Sigmoid colon (tissue), 4 donors: ENCODE measurements at regions not wholly inside any gene's neighbourhood (a gene's known extent, or its start where the extent isn't known, plus 50 kb on each side); places are given as distances from the start of the nearest gene placed in this dataset.

Source experiments
- EP300 ChIP-seq, 4 donors: sonication (generic); formaldehyde crosslinking; IDR thresholded peaks; one replicate each; pipeline ENCODE4 v1.6.1; 2017; ENCODE audit warnings: antibody characterized with exemption in 4 of 4
- POLR2A ChIP-seq, 2 donors: fragments of 450-650 bp; IDR thresholded peaks; one replicate each; pipeline ENCODE4 v1.6.1; 2016; ENCODE audit warnings: antibody characterized with exemption in 2 of 2, mild to moderate bottlenecking in 2 of 2, moderate library complexity in 2 of 2
- TF ChIP-seq, protein P1 (sequence below), 4 experiments: fragments of 450-650 bp in 3 of 4; fragments of 200-600 bp in 1 of 4; IDR thresholded peaks; one replicate each; pipeline ENCODE4 v1.5.1; 2016 to 2019; ENCODE audit warnings: antibody characterized with exemption in 4 of 4, mild to moderate bottlenecking in 3 of 4, moderate library complexity in 2 of 4

DNA sequence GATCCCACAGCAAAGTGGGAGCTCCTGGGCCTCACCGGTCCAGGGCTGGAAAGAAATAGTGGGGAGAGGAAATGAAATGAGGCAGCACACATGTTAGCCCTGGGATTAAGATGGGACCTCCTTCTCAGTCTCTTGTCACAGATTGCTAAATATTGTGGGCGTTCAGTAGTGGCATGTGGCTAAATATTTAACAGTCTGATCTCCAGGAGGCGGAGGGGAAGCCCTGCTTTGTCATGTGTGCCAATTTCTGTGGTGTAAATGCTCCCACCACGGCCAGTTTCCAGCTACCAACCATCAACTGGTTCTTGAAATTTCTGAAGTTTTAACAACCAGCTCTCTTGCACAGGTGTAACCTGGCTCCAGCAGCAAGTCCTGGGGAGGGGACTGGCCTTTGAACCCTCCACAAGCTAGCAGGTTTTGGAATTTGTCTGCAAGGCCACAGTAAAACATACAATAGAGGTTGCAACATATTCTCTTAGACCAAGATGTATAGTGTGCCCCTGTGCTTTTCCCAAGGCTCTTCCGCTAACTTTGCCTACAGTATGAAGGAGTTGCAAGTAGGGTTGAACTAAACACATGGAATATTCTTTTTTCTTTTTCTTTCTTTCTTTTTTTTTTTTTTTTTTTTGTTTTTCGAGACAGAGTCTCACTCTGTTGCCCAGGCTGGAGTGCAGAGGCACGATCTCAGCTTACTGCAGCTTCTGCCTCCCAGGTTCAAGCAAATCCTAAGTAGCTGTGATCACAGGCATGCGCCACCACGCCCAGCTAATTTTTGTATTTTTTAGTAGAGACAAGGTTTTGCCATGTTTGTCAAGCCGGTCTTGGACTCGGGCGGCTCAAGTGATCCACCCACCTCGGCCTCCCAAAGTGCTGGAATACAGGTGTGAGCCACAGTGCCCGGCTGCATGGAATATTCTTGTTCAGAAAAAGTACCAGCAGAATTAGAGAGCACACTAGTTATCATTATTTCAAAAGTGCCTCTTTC is 103.1 kb upstream of the PCBD1 start:
- TF ChIP-seq EP300 (IDR thresholded peaks at IDR 0.05) (no peak), POLR2A (IDR thresholded peaks at IDR 0.05) (no peak)
- TF ChIP-seq, protein P1, sequence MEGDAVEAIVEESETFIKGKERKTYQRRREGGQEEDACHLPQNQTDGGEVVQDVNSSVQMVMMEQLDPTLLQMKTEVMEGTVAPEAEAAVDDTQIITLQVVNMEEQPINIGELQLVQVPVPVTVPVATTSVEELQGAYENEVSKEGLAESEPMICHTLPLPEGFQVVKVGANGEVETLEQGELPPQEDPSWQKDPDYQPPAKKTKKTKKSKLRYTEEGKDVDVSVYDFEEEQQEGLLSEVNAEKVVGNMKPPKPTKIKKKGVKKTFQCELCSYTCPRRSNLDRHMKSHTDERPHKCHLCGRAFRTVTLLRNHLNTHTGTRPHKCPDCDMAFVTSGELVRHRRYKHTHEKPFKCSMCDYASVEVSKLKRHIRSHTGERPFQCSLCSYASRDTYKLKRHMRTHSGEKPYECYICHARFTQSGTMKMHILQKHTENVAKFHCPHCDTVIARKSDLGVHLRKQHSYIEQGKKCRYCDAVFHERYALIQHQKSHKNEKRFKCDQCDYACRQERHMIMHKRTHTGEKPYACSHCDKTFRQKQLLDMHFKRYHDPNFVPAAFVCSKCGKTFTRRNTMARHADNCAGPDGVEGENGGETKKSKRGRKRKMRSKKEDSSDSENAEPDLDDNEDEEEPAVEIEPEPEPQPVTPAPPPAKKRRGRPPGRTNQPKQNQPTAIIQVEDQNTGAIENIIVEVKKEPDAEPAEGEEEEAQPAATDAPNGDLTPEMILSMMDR (IDR thresholded peaks at IDR 0.05) = no peak
